Nephron (organoid): ENCODE measurements at regions not wholly inside any gene's neighbourhood (a gene's known extent, or its start where the extent isn't known, plus 50 kb on each side); places are given as distances from the start of the nearest gene placed in this dataset.
A peak's percentile ranks its signal among the peaks of the same experiment; 100 is the strongest.

Experiments used
- H3K27ac Mint-ChIP-seq, 3 experiments: 2 replicates each; pipeline ENCODE4 v1.8.0; 2020; ENCODE audit warnings: mixed read lengths in 3 of 3, mild to moderate bottlenecking in 2 of 3, moderate library complexity in 1 of 3
- H3K27me3 Mint-ChIP-seq: 2 replicates; pipeline ENCODE4 v1.8.0; 2021; ENCODE audit warnings: low read depth, mild to moderate bottlenecking, moderate library complexity, mixed read lengths
- H3K36me3 Mint-ChIP-seq: 2 replicates; pipeline ENCODE4 v1.8.0; 2020; ENCODE audit warnings: low read depth, mixed read lengths
- H3K4me1 Mint-ChIP-seq: 2 replicates; pipeline ENCODE4 v1.8.0; 2020; ENCODE audit warnings: mixed read lengths
- H3K4me3 Mint-ChIP-seq, 3 experiments: 2 replicates each; pipeline ENCODE4 v1.8.0; 2020; ENCODE audit warnings: mild to moderate bottlenecking in 3 of 3, mixed read lengths in 3 of 3, moderate library complexity in 2 of 3
- H3K9me3 Mint-ChIP-seq: 2 replicates; pipeline ENCODE4 v1.8.0; 2020; ENCODE audit warnings: mixed read lengths
- CTCF ChIP-seq, 3 experiments: fragments of 200-600 bp; sonication (generic); IDR thresholded peaks; one replicate each; pipeline ENCODE4 v1.5.0; 2021; ENCODE audit warnings: antibody characterized with exemption in 3 of 3; ENCODE audit not compliant: unreplicated experiment in 3 of 3

GRCh38 chr5:143514616-143515335 is 111.3 kb upstream of the NR3C1 start:
- Mint-ChIP-seq H3K9me3 (no peaks in the 10 kb centered on the region), H3K27ac (no peak overlapping the region), H3K36me3 (no peaks in the 10 kb centered on the region), H3K4me3 (no peak overlapping the region), H3K27me3 (no peaks in the 10 kb centered on the region), H3K4me1 (peaks cover 11% of the 10 kb centered on the region)
- no peak for TF ChIP-seq CTCF (IDR thresholded peaks at IDR 0.05; ENCODE audit: unreplicated experiment in 3 of 3)

GRCh38 chr5:143513720-143514119 is 110.2 kb upstream of the NR3C1 start:
- Mint-ChIP-seq H3K9me3 (no peaks in the 10 kb centered on the region), H3K4me3 (no peak overlapping the region), H3K27ac (no peak overlapping the region), H3K4me1 (peaks cover 11% of the 10 kb centered on the region), H3K27me3 (no peaks in the 10 kb centered on the region), H3K36me3 (no peaks in the 10 kb centered on the region)
- TF ChIP-seq CTCF (IDR thresholded peaks at IDR 0.05; ENCODE audit: unreplicated experiment in 3 of 3), result no peak

DNA sequence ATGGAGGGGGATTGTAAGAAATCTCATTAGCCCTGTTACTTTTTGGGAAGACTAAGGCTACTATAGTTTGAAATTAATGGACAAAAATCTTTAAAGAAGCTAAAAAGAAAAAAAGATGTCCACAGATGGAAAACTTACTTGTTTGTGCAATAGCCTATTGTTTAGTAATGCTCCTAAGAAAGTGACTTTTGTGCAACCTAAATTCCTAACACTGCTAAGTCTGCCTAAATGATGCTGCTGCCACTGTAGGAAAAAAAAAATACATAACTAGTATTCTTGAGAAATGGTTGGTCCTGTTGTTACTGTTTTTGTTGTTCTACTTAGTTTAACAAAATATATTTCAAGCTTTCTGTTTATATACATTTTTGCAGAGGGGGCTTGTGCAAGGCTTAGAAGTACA is 108.2 kb upstream of the NR3C1 start:
- H3K36me3 Mint-ChIP-seq, result no peaks in the 10 kb centered on the region
- no peak for TF ChIP-seq CTCF (IDR thresholded peaks at IDR 0.05; ENCODE audit: unreplicated experiment in 3 of 3)
- H3K27ac Mint-ChIP-seq, result no peak overlapping the region
- no peak overlapping the region for H3K4me3 Mint-ChIP-seq
- peaks cover 25% of the 10 kb centered on the region for H3K4me1 Mint-ChIP-seq
- no peaks in the 10 kb centered on the region for H3K27me3 Mint-ChIP-seq
- no peaks in the 10 kb centered on the region for H3K9me3 Mint-ChIP-seq

DNA sequence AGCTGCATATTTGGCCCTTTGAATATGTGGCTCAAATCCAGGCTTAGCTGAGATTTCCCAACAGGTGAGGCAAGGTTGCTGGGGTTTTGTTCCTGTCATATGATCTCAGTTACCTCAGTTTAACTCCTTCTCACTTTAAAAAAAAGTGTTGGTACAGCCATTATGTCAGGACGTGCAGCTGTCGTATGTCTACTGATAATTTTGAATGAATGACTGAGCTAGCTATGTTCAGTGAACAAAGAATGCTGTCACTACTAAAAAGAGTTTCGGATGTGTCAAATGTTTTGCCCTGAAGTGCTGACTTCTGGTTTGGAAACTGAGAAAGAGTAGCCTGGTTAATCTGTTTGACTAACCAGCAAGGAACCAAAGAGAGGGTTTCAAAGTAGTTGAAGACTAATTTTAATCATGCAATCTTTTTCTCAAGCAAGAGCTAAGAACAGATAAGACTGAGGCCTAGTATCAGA is 106.3 kb upstream of the NR3C1 start:
- no peak for TF ChIP-seq CTCF (IDR thresholded peaks at IDR 0.05; ENCODE audit: unreplicated experiment in 3 of 3)
- H3K27me3 Mint-ChIP-seq, result no peaks in the 10 kb centered on the region
- H3K36me3 Mint-ChIP-seq, result no peaks in the 10 kb centered on the region
- no peak overlapping the region for H3K27ac Mint-ChIP-seq
- peaks cover 20% of the 10 kb centered on the region for H3K4me1 Mint-ChIP-seq
- H3K4me3 Mint-ChIP-seq, result no peak overlapping the region
- no peaks in the 10 kb centered on the region for H3K9me3 Mint-ChIP-seq

- Mint-ChIP-seq H3K27ac (peak overlapping the region; percentile 28 to 83 (median 51)), H3K4me3 (no peak overlapping the region), H3K4me1 (peaks cover 22% of the 10 kb centered on the region), H3K9me3 (no peaks in the 10 kb centered on the region), H3K36me3 (no peaks in the 10 kb centered on the region), H3K27me3 (no peaks in the 10 kb centered on the region)
- TF ChIP-seq CTCF (IDR thresholded peaks at IDR 0.05; ENCODE audit: unreplicated experiment in 3 of 3), result no peak
Measured at GRCh38 chr5:143506836-143507552, 103.5 kb upstream of the NR3C1 start.
